Activated gamma-delta T cell treated with Interleukin-2 at 50 U/mL for 16 hours (primary cell): ENCODE measurements at regions not wholly inside any gene's neighbourhood (a gene's known extent, or its start where the extent isn't known, plus 50 kb on each side); places are given as distances from the start of the nearest gene placed in this dataset.

Experiments
- DNase-seq: peaks from one replicate; pipeline ENCODE4 v3.0.0-alpha.2; 2020

DNA sequence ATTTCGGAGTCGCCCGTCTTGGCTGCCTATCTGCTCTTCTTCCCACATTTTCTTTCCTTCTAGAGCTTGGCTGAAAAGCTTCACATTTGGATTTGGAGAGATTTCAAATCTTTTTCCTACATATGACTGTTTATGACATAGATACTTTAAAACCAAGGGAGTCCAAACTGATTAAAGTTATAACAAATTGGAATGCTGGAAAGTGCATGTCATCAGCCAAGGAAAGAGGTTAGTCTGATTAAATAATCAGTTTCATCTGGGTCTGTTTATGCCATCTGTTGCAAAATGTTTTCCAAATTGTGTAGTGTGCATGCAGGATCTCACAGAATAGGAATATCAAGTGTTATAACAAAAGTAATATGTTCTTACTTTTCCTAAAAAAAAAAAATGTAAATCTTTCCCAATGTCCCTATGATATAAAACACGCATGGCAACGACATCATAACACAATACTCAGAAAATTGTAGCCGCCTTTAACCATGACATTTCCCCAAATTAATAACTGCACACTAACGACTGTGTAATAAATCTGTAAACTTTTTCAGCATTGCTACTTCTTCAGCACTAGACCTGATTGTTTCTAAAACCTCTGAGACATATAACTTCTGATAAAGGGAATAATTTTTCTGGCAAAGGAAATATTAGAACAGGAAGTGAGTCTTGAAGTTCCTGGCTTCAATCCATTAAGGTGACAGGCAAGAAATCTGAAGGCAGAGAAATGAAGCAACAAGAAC is 230.2 kb upstream of the FOXQ1 start:
- DNase-seq: no peak

DNA sequence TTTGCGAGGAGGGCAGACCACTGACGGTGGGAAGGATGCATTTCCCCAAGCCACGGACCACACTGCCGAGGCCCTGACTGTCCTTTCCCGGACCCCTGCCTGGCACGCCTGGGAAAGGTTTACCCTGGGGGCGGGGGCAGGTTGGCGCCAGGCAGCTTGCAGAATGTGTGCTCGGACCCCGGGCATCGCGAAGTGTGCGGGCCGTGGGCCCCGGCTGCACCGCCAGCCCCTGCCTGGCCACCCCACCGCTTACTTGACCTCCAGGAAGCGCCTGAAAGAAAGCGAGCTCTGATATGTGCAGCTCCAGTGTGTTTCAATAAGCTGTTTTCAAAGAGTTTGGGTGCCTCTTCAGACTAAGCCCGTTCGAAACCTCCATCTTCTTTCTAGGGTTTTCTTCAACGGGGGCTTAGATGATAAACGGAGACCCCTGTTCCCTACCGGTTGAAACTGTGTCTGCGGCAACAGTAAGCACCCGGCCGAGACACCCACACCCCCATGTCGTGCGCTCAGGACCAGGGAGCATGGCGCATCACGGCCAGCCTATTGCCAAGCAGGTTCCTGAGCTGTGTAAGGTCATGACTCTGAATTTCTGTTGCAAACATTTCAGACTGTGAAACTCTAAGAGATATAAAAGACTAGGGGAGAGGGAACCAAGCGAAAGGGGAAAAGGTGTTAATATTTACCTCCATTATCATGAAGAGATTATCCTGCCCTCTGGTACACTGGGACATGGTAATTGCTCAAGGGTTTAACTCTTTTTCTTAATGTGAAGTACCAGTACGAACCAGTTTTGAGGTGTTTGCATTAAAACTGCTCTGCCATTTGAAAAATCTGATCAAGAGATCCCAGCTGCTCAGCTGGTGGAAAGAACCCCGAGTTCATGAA is 231.2 kb upstream of the FOXQ1 start:
- no peak for DNase-seq

DNA sequence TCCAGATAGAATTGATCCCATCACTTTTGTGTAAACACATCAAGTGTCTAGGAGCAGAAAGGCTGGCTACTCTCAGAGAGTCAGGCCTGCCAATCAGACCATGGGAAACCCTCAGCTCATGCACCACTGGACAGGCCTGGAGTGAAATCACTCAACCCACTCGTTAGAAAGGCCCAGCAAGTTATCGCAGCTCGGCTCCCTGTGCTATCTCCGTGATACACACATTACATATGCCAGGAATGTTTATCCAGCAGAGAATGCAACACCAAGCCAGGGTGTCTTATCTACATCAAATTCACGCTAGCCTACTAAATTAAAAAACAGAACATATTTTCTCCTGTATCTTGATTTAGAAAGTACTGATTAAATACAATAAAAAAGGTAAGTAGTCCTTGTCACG is 232.4 kb upstream of the FOXQ1 start:
- DNase-seq: no peak

DNA sequence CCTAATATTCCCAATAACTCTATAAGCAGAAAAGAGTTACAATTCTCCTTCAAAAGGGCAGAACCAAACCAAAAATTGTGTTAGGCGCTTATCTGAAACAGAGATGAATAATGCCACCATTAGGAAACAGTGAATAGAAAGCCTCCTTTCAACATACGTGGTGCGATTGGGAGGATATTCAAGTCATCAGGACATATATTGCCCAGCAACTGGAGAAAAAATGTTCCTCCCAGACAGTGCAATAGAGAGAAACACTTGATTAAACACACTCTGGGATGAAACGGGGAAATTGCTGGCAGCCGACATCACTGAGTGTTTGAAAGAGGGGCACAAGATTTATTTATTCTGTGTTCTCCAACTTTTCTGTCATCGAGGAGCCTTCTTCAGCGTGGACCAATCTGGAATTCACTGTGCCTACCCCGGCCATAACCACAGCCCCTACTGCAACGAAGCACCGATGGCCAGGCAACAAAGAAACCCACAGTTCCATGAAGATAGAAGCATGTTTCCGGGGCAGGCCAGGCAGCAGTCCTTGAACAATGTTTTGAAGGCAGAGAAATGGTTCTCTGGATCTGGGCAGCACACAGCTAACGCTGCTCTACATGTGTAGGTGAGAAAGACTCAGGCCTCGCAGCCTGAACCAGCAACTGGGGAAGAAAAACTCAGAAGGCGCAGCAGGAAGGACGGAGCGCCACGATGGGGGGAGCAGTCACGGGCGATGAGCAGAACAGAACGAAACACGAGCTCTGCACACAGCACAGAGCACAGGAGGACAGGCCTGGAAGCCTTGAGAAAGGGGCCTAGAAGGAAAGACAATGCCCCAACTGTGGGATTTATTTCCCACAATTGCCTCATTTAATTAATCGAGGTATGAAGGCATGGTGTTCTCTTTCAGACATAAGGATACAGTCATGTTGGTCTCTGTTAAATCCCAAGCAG is 234.2 kb upstream of the FOXQ1 start:
- DNase-seq: no peak

DNA sequence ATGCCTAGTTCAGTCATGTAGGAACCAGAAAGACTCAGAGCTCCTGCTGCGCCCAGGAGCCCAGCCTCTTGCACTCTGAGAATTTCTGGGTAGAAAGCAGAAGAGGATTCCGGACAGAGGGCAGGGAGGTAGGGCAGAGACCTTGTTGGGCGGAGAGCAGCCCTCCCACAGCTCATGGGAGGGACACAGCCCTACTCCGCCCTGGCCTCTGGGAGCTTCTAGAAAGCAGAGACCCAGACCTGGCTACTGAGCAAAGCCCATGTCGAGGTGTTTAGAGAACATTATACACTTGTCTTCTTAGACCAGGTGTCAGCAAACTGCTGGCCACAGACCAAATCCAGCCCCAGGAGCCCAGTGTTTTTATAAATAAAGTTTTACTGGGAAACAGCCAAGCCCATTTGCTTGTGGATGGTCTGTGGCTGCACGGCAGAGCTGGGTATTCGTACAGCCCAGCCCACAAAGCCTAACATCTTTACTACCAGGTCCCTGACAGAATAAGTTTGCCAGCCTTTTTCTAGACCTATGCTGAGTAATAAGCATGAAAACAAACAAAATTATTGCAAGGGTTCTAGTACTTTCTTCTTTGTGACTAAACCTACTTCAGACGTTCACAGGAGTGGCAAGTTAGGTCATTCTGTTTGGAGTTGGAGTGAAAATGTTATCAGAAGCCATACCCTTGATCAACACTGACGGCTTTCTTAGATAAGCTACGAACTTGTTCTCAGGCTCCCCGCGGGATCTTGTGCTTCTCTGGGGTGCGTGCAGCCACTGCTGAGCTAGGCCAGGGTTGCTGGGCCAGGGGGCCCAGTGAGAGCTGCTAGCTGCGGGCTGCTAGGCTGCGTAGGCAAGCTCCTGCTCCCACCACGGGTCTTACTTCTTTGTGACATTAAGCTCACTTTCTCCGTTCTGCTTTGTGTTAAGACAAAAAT is 235.1 kb upstream of the FOXQ1 start:
- DNase-seq: no peak

DNA sequence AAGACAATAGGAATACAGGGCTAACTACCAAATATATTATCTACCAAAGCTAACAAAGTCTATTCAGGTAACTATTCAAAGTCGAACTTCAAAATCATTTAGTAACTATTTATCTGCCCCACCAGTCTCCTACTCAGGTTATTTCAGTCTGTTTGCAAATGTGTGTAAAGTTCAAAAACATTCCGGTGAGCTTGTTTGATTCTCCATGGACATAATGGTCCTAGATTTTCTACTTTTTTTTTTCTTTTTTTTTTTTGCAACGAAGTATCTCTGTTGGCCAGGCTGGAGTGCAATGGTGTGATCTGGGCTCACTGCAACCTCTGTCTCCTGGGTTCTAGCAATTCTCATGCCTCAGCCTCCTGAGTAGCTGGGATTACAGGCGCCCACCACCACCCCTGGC is 236.0 kb upstream of the FOXQ1 start:
- no peak for DNase-seq

DNA sequence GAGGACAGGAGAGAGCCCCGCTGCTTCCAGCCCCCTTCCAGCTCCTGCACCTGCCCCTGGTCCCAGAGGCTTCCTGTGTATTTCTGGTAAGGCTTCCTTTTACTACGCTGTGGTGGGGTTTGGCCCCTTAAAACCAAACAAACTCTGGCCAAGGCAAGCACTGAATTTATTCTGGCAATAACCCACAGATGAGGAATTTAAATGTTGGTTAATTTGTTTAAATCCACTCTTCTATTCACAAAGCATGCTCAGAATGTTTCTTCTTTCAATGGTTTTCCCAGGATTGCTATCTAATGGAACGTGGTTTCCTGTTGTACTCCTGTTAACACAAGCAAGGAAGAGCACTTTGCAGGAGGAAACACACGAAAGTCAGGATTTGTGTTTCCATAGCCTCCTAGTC is 236.5 kb upstream of the FOXQ1 start:
- DNase-seq: no peak

DNA sequence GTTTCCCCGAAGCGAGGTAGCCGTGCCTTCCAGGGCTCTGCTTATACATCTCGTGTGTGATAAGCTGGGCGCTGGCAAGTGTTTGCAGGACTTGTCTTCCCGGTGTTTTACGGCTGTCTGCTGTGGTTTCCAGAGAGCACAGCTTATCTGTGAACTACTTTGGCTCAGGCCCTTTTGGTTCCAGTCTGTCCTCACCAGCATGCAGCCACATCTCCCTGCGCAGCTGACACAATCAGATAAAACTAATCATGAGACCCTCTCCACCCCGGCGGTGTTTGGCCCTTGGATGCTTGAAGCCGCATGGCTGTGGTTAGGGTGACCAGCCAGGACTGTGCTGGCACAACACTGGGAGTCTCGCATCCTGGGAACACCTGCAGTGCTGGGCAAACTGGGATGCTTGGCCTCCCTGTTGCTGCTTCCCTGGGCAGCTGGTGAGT is 241.8 kb upstream of the FOXQ1 start:
- DNase-seq: no peak

DNA sequence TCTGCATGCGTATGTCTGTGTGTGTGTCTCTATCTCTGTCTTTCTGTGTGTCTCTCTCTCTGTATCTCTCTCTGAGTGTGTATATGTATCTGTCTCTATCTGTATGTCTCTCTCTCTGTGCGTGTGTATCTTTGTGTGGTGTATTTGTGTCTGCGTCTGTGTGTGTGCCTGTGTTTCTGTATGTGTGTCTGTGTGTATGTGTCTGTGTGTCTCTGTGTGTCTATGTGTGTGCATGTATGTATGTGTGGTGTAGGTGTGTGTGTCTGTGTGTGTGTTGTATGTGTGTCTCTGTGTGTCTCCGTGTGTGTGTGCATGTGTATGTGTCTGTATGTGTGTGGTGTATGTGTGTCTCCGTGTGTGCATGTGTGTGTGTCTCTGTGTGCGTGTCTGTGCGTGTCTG is 243.0 kb upstream of the FOXQ1 start:
- DNase-seq: no peak

DNA sequence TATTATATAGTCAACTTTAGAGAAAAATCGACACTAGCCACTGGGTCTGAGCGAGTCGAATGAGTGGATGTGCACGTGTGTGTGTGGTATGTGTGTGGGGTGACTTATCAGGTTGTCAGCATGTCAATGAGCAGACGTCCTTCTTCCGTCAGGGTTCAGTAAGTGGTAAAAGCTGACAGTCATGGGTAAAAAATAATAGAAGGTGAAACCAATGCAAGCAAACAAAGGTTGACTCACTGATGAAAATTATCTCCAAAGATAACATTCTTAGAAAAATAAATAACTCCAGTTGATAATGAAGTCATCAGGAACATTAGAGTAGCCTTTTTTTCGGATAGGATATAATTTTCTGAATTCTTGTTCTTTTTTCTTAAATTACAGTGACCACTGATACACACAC is 243.8 kb upstream of the FOXQ1 start:
- no peak for DNase-seq

DNA sequence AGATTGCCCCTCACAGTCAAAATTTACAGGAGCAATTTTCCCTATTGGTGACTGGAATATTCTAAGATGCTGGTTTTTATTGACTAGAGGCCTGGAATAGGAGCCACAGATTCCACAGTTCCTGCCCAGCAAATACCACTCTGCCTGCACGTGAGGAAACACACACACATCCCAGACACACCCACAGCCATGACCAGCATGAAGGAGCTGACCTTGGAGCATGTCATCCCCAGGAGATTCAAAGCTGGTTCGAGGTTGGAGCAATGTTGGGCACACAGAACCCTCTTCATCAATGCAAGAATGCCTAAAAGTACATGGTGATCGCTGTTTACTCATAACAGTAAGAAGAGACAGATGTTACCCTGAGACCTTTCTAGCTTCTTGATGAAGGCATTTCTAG is 244.6 kb upstream of the FOXQ1 start:
- no peak for DNase-seq

DNA sequence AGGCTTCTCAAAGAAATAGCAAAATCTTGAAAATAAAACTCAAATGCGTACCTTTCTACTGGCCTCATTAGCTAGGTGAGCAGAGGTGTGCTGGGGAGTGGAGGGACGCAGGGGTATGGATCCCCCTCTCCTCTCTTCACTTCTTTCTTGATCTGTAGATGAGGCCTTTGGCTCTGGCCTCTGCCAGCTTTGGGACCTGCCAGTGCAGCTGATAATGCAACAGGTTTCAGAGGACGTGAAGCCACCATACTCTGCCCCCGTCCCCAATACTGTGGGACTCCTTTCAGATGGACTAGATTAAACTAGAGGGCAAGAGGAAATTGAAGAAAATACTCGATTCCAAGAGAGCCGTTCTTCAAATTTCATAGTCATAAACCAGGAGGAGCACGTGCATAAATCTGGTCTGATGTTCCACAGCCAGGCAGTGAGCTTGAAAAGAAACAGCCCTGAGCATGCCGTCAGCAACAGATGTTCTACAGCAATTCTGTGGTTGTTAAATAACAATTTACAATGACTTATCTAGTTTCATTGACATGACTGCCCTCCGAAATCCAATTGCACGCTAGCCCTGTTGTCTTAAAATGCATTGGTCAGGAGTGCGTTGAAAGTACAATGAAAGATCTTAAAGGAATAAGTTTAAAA is 245.3 kb upstream of the FOXQ1 start:
- no peak for DNase-seq

DNA sequence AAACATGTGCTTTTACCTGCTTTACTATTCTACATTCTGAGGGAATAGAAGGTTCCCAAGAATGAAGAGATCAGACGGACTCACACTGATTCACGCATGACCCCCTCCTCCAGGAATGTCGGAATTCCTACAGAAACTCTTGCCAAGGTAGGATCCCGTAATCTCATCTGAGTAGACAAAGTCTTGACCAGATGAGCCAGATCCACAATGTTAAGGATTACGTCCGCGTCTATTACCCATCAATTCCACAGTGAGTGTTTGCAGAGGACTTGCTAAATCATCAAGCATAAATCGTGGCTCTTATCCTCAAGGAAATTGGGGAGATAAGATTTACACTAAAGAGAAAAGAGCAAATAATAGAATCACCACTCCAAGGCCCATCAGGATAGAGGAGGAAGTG is 245.9 kb upstream of the FOXQ1 start:
- no peak for DNase-seq

DNA sequence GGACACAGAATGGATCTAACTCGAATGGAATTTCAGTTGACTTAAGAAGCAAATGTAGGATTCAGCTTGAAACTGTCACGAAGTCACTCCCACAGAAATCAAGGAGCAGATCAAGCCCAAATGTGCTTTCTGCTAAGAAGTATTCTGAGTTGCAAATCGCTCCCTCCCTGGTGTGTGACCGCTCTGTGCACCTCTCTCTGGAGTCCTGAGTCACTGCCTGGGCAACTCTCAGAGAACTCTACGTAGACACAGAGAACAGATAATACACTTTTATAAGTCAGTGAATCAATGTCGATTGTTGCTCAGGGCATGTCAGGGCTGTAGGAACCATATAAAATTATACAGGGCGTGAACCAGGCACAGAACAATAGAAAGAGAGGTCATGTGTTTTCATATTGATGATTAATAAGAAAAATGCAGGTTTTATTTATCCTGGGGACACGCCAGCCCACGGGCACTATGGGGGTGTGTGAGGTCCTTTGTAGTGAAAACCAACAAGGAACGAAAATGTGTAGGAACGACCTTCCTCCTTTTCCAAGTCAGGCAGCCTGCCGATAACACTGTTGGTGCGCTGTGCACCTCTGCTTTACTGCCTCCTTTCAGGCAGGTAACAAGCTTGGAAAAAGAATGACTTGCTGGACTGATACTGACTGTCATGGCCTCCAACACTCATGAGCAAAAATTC is 248.1 kb upstream of the FOXQ1 start:
- DNase-seq: no peak

DNA sequence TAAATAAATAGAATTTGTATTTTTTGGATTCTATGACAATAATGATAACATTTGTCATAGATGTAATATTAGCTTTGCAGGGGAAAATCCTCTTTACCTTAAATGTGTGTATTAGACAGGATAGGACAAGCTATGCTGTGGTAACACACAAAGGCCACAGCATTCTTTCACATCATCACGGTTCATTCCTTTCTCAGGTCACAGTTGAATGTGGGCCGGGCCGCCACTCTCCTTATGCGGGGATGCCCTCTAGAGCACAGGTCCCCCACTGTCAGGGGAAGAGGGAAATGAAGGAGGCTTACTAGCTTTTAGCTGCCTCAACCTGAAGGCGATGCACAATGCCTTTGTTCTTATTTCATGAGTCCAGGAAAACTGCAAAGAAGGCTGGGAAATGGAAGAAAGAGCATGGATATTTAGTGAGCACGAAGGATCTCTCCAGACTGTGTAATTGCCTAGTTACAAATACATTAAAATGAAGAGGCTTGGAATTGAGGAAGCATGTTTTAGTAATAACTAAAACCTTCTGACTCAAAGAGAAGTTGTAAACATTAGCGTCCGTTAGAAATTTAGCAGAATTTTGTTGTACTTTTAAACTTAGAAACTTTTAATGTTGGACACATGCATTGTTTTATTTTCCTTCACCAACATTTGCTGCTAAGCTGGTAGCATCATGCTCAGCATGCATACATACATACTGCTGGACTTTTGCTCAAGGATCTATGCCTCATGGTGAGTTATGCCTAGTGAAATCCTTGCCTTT is 248.9 kb upstream of the FOXQ1 start:
- DNase-seq: no peak

DNA sequence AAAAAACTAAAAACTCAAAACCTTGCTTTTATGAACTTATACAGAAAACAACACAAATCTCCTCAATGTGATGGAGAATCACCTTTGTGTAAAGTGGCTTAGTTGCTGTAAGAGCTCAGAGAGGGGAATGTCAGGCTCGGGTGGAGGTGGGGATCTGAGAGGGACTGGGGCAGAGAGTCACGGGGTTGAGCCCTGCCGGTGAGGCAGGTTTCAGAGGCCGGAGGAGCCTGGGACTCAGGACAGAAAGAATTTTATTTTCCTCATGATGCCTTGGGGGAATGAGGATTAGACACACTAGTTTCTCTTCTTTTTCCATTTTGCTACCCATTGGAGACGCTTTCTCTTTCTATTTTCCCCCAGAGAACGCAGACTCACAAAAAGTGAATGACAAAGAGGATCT is 252.3 kb upstream of the FOXQ1 start:
- no peak for DNase-seq

DNA sequence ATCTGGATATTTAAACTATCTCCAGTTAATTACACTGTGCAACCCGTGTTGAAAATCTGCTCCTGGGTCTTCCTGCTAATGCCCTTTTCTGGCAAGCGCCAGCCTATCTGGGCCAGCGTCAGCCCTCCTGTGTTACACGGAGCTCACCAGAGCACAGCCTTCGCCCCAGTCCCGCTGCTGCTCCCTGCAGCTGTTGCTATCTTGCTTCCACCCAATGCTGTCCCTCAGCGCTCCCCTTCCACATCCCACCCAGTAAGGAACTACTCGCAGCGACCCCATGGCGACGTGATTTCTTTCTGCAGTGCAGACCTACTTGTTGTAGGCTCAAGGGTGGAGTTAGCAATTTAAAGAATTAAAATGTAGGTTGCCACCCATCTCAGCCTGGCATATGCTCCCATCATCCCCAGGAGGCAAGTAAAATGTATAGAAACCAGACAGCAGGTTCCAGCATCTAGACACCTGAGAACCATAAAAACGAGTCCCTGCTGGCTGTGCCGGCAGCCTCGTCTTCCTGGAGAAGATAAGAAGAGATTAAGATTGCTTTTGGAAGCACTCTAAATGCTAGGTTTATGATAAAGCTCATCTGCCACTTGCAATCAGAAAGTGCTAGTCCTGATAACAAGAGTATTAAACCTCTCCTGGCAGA is 254.3 kb upstream of the FOXQ1 start:
- no peak for DNase-seq

DNA sequence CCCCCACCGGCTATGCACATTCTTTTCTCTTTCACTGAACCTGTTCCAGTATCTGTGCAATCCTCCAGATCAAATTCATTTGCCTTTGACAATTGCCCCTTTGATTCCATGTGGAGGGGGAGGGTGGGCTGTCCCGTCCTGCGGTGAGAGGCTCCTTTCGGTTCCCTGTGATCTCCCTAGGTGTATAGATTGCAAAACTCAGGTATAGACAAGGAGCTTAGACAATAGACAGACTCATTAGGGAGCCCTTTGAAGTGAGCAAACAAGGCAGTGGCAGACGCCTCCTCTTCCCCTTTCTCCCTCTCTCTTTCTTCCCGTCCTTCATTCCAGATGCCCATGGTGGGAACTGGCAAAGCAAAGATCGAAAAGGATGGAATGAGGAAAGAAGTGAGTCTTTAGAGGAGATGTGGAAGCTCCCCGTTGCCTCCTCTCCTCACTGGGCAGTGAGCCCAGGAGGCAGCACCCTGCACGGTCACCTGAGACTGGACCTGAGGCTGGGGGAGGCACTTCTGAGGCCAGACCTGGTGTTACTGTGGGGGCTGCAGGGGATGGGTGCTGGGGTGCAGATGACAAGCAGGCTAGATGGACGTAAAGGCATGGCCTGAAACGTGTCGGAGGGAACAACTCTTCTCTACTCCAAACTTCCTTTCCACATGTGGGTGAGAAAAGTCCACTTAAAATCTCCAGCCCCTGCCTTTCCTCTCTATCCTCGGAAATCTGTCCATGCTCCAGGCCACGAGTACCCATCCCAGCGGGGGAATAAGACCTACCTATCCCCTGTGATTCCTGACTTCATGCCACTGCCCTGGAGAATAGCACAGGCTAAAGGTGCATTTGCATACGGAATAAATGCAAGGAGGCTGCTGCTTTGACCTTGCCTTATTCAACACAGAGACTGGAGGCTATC is 256.6 kb upstream of the FOXQ1 start:
- DNase-seq: no peak

DNA sequence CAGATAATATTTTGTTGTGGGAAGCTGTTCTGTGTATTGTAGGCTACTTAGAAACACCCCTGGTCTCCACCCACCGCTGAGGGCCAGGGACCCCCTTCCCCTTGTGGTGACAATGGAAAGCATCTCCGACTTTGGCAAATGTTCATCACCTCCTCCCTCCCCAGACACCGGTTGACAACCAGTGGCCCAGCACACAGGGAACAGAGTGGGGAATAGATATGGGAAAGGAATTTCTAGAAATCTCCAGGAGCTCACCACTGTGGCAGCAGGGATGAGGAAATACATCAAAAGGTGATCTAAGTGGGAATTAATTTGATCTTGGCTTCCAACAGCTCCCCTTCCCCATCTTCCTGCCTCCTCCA is 257.3 kb upstream of the FOXQ1 start:
- no peak for DNase-seq
